Tibial artery (tissue), 4 donors: ENCODE measurements at regions not wholly inside any gene's neighbourhood (a gene's known extent, or its start where the extent isn't known, plus 50 kb on each side); places are given as distances from the start of the nearest gene placed in this dataset.

ENCODE experiments used
- DNase-seq, 2 donors: peaks; one replicate each; pipeline ENCODE4 v3.0.0-alpha.2; 2019
- H3K27ac ChIP-seq, 2 donors: fragments of 200-600 bp; sonication (generic) in 1 of 2; 1 replicate in 1 of 2; 2 replicates in 1 of 2; pipeline ENCODE4 v1.5.1; 2018 to 2019; ENCODE audit warnings: mild to moderate bottlenecking in 1 of 2
- H3K27me3 ChIP-seq, 2 donors: fragments of 200-600 bp; sonication (generic) in 1 of 2; one replicate each; pipeline versions ENCODE4 v1.5.1 to v1.6.0; 2016 to 2019
- H3K36me3 ChIP-seq, 3 donors: fragments of 200-600 bp; sonication (generic) in 2 of 3; one replicate each; pipeline ENCODE4 v1.5.1; 2016 to 2019; ENCODE audit warnings: mild to moderate bottlenecking in 2 of 3
- H3K4me1 ChIP-seq, 4 donors: fragments of 200-600 bp; sonication (generic) in 2 of 4; 1 replicate in 3 of 4; 2 replicates in 1 of 4; pipeline ENCODE4 v1.5.1; 2016 to 2019
- H3K4me3 ChIP-seq, 2 donors: fragments of 200-600 bp; sonication (generic) in 1 of 2; 1 replicate in 1 of 2; 2 replicates in 1 of 2; pipeline ENCODE4 v1.5.1; 2018 to 2019; ENCODE audit warnings: mild to moderate bottlenecking in 2 of 2
- H3K9me3 ChIP-seq, 3 donors: fragments of 200-600 bp; sonication (generic) in 1 of 3; one replicate each; pipeline ENCODE4 v1.5.1; 2016 to 2019
- intact Hi-C: fragments of 100-400 bp; cut with DNase I; formaldehyde crosslinking; loops from one replicate; pipeline ENCODE4 v1.15.0; 2023; ENCODE audit warnings: low total_unique reads
- TF ChIP-seq, protein P1 (sequence below), 2 experiments: fragments of 200-600 bp in 1 of 2; fragments of 450-650 bp in 1 of 2; IDR thresholded peaks; one replicate each; pipeline ENCODE4 v1.5.1; 2017 to 2019; ENCODE audit warnings: antibody characterized with exemption in 2 of 2, mild to moderate bottlenecking in 1 of 2, moderate library complexity in 1 of 2

DNA sequence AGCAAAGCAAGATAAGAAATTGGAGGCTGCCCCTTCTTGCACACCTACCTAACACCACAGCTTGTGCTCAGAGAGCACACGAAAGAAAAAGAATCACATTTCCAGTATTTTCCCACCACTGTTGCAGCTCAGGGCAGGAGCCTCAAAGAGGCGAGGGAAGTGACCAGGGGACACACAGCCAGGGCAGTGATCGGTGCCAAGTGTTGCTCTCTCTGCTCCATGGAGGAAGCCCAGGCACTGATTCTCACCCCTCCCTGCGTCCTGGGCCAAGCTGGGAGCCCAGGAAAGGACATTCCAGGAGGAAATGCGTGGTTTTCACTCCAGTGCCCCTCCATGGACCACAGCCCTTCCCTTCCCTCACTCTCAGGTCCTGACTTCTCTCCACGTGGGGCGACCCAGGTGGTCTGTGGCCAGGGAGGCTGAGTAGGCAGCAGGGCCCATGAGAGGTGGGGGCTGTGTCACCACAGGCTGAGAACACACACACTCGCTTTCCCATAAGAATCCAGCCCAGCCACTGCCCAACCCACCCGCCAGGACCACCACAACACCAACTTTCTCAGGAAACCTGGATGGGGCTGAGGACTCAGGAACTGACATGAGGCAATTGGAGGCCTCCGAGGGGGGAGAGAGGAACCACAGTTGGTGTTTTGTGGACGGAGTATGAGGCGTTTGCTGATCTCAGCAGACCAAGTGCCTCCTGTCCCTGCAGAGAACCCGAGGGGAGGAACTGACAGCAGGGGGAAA lies 81.7 kb upstream of the MAFB start:
- Histone ChIP-seq H3K4me3 (no peak overlapping the region), H3K4me1 (peaks cover 0 to 23% (median 9%) of the 10 kb centered on the region in 4 donors), H3K36me3 (no peaks in the 10 kb centered on the region), H3K9me3 (no peaks in the 10 kb centered on the region), H3K27ac (no peak overlapping the region), H3K27me3 (no peaks in the 10 kb centered on the region)
- TF ChIP-seq, protein P1, sequence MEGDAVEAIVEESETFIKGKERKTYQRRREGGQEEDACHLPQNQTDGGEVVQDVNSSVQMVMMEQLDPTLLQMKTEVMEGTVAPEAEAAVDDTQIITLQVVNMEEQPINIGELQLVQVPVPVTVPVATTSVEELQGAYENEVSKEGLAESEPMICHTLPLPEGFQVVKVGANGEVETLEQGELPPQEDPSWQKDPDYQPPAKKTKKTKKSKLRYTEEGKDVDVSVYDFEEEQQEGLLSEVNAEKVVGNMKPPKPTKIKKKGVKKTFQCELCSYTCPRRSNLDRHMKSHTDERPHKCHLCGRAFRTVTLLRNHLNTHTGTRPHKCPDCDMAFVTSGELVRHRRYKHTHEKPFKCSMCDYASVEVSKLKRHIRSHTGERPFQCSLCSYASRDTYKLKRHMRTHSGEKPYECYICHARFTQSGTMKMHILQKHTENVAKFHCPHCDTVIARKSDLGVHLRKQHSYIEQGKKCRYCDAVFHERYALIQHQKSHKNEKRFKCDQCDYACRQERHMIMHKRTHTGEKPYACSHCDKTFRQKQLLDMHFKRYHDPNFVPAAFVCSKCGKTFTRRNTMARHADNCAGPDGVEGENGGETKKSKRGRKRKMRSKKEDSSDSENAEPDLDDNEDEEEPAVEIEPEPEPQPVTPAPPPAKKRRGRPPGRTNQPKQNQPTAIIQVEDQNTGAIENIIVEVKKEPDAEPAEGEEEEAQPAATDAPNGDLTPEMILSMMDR (IDR thresholded peaks at IDR 0.05), result no peak
- peak in 1 of 2 donors; percentile 48 for DNase-seq
- intact Hi-C loops, result no loop called here

DNA sequence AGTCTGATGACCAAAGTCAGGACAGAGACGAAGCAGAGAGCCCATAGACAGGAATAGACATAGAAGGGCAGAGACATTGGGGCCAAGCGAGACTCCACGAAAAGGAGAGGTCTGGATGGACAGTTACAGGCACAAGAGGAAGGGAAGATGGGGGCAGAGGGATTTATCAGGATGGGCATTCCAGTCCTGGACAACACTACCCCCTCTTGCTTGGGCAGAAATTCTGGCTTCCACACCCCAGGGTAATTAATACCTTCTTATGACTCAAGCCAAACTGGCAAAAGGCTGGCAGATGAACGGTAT lies 82.2 kb upstream of the MAFB start:
- DNase-seq, result no peak
- Histone ChIP-seq H3K9me3 (no peaks in the 10 kb centered on the region), H3K27me3 (no peaks in the 10 kb centered on the region), H3K36me3 (no peaks in the 10 kb centered on the region), H3K27ac (no peak overlapping the region), H3K4me3 (no peak overlapping the region), H3K4me1 (peaks cover 0 to 21% (median 5%) of the 10 kb centered on the region in 4 donors)
- TF ChIP-seq, protein P1 (IDR thresholded peaks at IDR 0.05), result no peak
- intact Hi-C loops, result no loop called here

DNA sequence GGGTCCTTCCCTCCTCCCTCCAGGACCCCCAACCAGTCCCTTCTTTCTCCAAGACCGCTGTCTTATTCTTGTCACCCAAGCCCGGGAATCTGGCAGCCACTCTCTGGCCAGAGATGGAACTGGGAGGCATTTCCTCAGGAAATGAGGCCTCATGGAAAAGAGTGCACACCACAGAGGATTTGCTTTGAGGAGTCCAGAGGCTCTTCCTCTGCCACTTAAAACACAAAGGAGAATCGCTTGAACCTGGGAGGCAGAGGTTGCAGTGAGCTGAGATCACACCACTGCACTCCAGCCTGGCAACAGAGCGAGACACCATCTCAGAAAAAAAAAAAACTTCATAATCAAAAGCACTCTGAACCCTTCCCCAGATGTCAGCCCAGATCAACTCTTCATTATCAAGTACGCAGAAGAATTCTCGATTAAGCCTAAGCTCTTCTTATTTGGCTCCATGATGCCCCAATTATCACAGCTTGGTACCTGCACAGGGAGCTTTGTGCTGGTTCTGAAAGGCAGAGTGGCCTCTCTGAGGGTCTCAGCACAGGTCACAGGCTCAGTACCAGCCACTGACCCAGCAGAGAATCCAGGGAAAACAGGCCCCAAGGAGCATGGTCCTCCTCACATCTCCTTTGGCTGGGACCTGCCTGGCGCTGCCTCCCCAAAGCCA lies 82.9 kb upstream of the MAFB start:
- intact Hi-C loops, result no loop called here
- H3K9me3 ChIP-seq, result no peaks in the 10 kb centered on the region
- peaks cover 0 to 21% (median 4%) of the 10 kb centered on the region in 4 donors for H3K4me1 ChIP-seq
- H3K27me3 ChIP-seq, result no peaks in the 10 kb centered on the region
- no peak overlapping the region for H3K27ac ChIP-seq
- no peaks in the 10 kb centered on the region for H3K36me3 ChIP-seq
- TF ChIP-seq, protein P1 (IDR thresholded peaks at IDR 0.05), result no peak
- H3K4me3 ChIP-seq, result no peak overlapping the region
- no peak for DNase-seq

DNA sequence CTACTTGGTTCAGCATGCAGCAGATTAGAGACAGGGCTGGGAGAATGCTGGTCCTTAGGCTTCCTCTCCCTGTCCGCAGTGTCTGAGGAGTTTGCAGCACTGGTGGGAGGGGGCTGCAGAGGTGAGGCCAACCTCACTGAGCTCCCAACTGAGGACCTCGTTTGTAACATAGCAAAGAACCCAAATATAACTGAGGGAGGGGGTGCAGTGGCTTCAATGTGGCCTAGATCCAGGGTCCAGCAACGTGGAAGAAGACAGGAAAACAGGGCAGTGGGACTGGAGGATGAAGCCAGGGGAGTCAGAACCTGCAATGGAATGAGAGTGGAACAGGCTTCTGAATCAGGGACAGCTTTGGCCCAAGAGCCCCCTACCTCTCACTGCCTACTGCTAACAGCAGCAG lies 84.3 kb upstream of the MAFB start:
- intact Hi-C loops, result no loop called here
- TF ChIP-seq, protein P1 (IDR thresholded peaks at IDR 0.05), result no peak
- H3K4me1 ChIP-seq, result peaks cover 0 to 22% (median 7%) of the 10 kb centered on the region in 4 donors
- H3K36me3 ChIP-seq, result no peaks in the 10 kb centered on the region
- no peak overlapping the region for H3K4me3 ChIP-seq
- H3K27me3 ChIP-seq, result no peaks in the 10 kb centered on the region
- H3K9me3 ChIP-seq, result no peaks in the 10 kb centered on the region
- no peak overlapping the region for H3K27ac ChIP-seq
- no peak for DNase-seq

DNA sequence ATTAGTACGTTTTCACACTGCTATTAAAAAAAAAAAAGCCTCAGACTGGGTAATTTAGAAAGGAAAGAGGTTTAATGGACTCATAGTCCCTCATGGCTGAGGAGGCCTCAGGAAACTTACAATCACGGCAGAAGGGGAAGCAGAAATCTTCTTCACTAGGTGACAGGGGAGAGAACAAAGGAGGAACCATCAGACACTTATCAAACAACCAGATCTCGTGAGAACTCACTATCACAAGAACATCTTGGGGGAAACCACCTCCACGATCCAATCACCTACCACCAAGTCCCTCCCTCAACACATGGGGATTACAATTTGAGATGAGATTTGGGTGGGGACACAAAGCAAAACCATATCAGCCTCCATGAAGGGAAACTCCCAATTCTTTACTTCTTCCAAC lies 85.2 kb upstream of the MAFB start:
- no peak overlapping the region for H3K27ac ChIP-seq
- H3K4me3 ChIP-seq, result no peak overlapping the region
- intact Hi-C loops, result no loop called here
- no peaks in the 10 kb centered on the region for H3K36me3 ChIP-seq
- DNase-seq, result no peak
- TF ChIP-seq, protein P1 (IDR thresholded peaks at IDR 0.05), result no peak
- H3K27me3 ChIP-seq, result no peaks in the 10 kb centered on the region
- peaks cover 0 to 22% (median 7%) of the 10 kb centered on the region in 4 donors for H3K4me1 ChIP-seq
- H3K9me3 ChIP-seq, result no peaks in the 10 kb centered on the region
